GM21737 (cell line): ENCODE measurements at regions not wholly inside any gene's neighbourhood (a gene's known extent, or its start where the extent isn't known, plus 50 kb on each side); places are given as distances from the start of the nearest gene placed in this dataset.
"Not testable (repeated sequence)": the region's sequence is repeated elsewhere in the genome, so short reads cannot be mapped to it uniquely, and the experiment has no call there.

Experiments
- ATAC-seq: cut with Tn5 transposase; IDR thresholded peaks from one replicate; pipeline ENCODE4 v1.9.1; 2021; ENCODE audit warnings: mild to moderate bottlenecking, moderate library complexity; ENCODE audit not compliant: unreplicated experiment

DNA sequence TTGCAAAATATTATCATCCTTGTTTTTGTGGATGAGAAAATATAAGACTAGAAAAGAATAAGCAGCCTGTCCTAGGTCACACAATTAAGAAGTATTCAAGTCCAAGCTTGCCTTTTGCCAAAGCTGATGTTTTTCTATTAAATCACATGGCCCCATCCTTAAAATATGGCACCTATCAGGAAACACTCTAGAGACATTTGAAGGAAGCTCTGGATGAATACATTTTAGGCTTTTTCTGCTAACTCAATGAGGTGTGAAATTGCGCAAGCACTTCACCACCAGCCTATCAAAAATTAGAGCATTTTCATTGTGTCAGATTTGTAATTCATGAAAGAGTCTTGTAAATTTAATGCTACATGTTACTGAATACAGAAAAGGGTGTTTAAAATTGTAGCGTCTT lies 251.1 kb upstream of the MAD2L1 start:
- ATAC-seq: no peak

DNA sequence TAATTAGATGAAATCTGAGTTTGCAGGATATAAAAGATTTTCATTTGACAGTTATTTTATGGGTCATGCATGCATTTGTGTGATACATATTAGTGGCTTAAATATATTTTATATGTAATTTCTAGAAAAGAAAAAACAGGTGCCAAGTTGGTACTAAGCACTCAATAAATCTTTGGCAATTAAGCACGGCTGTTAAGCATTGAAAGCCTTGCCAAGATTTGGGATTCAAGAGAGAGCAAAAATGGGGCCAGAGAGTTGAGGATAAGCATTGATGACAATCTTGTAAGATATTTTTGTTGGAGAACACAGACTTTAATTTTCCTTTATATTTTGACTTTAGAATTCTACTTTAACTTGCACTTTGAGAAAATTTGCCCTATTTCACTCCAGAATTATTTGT lies 249.8 kb upstream of the MAD2L1 start:
- no peak for ATAC-seq

DNA sequence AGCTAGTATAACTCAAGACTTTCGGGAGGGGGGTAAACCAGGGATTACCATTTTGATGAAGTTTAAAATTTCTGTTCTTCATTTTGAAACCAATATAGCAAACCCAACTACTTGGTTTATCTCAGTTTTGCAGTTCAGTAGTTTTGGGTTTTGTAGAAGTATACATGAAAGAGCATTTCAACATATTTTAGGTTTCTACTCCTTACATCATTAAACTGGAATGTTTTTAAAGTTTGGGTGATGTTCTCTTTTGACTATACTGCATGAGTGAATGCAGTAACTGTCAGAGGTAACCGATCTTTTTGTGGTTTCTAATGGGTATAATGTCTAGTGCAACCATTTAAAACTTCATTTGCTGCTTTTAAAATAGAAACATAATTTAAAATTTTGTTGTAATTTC lies 248.3 kb upstream of the MAD2L1 start:
- ATAC-seq: no peak

DNA sequence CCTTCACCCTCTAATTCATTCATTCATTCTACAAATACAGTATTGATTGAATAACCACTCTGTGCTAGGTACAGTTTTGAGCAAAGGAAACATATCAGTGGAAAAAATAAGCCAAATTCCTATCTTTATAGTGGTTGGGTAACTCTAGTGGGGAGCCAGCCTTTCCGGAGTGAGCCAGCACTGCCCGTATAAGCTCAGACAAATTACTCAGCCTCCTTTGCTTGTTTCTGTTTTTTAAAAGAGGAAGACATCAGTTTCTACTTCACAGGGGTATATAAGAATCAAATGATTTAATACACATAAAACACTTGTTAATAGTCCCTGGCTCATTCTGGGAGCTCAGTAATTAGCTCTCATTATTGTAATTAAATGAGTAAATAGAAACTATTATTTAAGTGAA lies 238.2 kb upstream of the MAD2L1 start:
- ATAC-seq: no peak

DNA sequence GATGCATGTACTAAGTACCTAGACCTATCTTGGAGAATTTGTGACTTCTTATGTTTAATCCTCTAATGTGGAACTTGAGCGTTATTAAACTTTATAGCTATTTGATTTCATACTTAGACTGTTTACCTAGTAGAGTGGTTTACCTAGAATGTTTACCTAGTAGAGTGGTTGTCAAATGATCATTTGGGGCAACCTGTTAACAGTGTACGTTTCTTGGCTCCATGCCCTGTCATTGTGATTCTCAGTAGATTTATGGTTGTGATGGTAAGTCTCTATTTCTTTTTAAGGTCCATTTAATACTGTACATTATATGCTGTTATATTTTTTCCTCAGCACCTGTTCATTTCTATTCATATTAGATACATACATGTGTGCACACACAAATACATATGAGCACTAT lies 233.0 kb upstream of the MAD2L1 start:
- no peak for ATAC-seq

DNA sequence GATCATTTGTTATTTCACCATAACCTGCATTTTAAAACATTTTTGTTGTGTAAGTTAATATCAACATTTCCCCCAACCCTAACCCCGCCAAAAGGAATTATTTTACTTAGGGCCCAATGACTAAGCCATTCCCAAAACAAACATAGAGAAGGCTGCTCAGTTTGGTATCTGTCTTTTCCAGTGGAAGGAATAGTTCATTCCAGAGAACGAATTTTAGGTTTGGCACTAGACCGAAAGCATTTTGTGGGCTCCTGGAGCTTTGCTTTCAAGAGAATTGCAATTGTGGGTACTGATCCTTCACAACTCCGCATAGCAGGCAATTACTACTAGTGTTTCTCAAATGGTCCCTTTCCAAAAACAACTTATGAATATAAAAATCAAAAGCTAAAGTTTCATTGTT lies 226.7 kb upstream of the MAD2L1 start:
- ATAC-seq: no peak

DNA sequence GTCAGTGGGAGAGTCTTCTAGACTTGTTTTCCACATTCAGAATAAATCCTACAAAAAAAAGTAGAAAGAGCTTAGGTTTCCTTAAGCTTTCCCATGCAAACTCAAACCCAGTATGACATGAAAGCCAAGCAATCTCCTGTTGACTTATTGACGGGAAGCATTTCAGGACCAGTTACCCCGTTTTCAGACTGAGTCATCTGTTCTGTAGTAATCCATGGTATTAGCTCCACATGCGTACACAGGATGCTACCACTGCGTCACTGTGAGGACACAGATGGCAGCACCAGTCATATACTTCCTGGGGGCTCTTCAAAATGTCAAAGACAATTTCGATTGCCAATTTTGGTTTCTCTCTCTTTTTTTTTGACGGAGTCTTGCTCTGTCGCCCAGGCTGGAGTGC lies 224.9 kb upstream of the MAD2L1 start:
- ATAC-seq: no peak

DNA sequence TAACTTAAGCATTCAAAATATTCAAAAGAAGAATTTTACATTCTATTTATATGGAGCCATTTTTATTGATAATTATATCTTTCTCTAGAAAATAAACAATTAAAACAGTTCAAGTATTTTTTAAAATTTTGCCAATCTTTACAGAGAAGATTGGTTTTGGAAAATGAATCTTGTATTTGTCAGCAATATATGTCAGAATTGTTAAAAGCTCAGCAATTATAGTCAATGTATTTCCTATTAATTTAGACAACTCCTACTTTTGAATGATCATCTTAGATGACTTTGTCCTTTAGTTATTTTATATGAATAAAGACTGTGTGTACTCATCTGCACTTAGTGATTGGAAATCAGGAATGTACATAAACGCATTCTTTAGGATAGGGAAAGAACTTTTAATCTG lies 223.9 kb upstream of the MAD2L1 start:
- ATAC-seq: no peak

DNA sequence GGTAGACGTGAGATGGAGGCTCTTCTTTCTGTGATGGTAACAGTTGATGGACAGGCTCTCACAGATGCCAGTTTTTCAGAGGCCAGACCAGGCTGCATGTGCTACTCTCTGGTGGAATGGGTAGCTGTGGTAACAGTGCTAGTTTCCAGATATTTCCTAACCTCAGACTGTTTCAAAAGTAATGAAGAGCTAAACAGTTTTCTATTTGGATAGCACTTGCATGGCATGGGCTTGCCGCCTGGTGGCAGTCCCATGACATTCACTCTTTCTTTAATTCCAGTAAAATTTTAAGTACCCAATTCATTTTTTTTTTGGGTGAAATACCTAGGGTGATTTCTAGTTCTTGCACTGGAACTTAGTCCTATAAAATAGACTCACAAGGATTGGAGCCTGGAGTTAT lies 220.2 kb upstream of the MAD2L1 start:
- no peak for ATAC-seq

DNA sequence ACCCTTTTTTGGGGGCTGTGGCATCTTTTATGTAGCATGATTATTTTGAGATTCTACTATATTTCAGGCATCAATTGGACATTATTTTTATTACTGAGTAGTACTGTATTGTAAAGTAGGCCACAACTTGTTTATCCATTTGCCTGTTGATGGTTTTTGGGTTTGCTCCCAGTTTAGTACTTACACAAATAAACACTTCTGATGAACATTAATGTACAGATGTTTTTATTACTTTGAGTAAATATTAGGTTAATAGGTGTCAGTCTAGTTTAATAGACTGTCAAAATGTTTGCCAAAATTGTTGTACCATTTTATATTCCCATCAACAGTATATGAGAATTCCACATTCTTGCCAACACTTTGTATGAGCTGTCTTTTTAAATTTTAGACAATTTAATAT lies 214.9 kb upstream of the MAD2L1 start:
- ATAC-seq: no peak

DNA sequence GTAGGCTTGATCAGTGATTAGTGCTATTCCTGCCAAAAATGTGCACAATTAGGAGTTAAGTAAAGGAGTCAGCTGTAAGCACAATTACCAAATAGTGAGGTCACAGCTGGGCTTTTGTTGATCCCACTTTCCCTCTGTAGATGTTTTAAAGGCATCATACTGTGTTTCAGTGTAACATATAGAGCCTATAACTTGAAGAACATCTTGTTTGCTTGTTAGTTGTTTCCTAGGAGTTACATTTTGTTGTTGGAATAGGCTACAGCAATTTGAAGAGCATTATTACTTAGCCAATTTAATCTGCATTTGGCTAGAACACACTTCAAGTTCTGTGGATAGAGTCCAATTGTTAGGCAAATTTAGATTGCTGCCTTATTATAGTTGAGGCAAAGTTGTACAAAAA lies 210.7 kb upstream of the MAD2L1 start:
- ATAC-seq: no peak

DNA sequence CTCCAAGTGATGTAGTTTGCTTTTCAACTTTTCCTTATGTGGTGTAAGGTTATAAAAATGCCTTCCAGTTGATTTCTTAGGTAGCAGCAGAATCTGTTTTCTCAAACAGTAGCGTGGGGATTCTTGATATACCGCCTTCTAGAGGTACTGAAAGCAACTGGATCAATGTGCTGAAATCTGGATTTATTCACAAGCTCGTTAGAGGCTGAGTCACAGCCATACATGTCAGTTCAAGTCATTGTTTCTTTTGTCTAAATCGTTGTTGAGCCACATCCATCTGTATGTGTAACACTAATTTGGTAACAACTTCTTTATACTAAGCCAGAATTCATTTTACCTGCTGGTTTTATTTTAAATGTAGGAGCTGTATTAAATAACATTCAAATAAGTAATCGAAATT lies 200.0 kb upstream of the MAD2L1 start:
- no peak for ATAC-seq

DNA sequence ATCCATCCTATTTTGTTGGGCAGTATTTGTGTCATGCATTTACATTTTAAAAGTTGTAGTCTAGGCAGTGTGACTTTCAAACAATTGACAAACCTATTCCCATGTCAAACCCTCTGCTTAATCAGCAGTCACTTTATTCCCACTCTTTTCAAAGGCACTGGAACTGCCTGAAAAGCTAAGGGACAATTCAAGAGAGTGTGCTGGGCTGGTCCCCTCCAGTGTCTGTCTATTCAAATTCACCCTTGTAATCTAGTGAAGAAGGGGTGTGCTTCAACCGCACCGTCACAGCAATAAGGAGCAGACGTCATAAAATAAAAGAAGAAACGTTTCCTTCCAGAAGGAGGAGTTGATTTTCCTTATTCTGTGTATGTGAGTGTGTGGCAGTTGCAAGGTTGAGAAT lies 197.0 kb upstream of the MAD2L1 start:
- no peak for ATAC-seq

DNA sequence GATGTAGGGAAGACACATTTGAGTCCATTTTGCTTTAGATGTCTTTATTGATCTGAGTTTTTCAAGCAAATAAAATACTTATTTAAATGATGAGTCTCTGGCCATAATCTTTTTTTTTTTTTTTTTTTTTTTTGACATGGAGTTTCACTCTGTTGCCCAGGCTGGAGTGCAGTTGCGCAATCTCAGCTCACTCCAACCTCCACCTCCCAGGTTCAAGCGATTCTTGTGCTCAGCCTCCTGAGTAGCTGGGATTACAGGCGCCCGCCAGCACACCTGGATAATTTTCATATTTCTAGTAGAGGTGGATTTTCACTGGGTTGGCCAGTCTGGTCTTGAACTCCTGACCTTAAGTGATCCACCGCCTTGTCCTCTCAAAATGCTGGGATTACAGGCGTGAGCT lies 194.5 kb upstream of the MAD2L1 start:
- no peak for ATAC-seq

DNA sequence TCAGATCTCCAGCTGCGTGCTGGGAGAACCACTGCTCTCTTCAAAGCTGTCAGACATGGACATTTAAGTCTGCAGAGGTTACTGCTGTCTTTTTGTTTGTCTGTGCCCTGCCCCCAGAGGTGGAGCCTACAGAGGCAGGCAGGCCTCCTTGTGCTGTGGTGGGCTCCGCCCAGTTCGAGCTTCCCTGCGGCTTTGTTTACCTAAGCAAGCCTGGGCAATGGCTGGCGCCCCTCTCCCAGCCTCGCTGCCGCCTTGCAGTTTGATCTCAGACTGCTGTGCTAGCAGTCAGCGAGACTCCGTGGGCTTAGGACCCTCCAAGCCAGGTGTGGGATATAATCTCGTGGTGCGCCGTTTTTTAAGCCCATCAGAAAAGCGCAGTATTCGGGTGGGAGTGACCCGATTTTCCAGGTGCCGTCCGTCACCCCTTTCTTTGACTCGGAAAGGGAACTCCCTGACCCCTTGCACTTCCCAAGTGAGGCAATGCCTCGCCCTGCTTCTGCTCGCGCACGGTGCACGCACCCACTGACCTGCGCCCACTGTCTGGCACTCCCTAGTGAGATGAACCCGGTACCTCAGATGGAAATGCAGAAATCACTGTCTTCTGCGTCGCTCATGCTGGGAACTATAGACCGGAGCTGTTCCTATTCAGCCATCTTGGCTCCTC lies 189.6 kb upstream of the MAD2L1 start:
- not testable (repeated sequence) for ATAC-seq

DNA sequence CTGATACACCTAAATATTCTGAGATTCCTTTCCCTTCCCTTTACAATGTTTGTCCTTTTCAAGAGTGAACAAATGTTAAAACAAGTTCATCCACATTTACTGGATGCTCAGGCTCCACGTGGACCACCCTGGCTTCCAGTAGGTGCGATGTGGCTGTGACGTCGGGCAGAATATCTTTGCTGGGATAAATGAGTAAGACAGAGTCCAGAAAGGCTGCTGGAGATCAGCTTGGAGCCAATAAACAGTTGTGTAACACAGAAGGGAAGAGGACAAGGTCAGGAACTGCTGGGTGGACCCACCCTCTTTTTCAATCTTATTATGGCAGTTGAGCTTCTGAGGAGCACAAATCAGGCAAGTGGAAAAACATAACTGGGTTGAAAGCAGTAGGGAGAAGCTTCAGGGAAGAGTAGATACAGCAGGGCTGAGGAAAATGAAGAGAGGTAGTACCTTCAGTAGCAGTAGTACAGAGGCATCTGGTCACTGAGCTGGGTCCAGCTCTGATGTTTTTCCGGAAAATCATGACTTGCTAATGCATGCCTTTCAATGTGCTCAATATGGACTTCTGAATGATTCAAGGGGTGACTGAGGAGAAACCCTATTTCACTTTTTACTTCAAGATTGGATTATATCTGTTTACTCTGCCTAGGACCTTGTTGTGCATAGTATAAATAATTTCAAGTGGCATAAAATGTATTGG lies 171.8 kb upstream of the MAD2L1 start:
- ATAC-seq: no peak

DNA sequence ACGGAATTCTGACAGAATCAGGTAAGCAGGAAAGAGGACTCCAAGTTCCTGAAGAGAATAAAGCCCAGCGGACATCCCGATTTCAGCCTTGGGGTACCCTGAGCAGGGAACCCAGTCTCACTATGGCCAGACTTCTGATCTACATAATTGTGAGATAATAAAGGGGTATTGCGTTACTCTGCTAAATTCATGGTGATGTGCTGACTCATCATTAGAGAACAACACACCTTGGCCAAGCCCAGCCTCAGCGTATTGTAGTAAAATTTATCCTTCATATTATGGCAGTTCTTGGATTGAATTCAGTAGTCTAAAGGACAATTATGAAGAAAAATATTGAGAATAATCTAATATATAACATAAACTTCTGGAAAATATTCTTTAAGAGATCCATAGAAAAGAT lies 170.2 kb upstream of the MAD2L1 start:
- ATAC-seq: no peak

DNA sequence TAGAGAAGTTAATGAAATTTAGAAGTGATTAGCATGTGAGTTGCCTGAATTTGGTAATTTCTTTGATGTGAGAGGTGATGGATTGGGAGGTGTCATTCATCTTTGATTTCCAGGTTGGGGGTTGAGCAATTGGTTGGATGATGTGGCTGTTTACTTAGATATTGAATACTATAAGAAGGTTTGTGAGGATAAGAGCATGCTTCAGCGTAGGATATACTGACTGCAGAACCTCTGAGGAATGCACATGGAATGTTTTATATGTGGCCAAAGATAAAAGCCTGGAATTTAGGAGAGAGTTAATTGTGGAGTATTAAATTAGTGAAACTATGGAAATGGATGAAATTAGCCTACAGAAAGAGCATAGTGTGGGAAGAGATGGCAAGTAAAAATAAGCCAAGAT lies 165.4 kb upstream of the MAD2L1 start:
- no peak for ATAC-seq

DNA sequence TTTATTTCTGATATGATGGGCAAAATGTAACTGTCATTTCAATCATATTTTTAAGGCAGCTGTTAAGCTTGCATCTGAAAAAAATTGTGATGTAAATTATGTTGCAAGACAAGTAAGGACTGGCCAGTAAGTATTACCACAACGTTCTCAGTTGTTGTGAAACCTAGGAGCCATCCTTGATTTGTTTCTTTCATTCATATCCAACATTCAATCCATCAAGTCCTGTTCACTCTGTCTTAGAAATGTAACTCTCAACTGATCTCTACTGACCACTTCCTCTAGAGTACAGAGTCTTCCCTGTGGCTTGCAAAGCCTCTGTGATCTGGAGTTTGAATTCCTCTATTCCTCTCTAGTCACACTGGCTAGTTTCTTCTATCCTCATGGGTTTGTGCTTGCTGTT lies 161.4 kb upstream of the MAD2L1 start:
- ATAC-seq: no peak

DNA sequence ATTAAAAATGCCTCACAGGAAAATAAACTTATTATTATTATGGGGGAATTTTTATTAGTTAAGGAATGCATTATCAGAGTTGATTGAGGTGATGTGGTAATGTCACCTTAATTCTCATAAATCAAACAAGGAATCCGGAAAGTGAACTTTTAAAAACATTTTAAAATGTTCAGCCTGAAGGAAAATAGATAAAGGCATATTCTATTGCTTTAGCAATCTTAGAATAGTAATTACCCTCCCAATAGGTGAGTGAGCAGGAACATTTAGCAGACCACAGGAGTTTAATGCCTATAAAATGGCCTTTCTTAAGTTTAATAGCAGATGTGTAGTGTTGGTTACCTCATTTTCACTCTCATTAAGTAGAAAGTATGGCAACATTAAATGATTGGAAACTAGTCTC lies 160.9 kb upstream of the MAD2L1 start:
- ATAC-seq: no peak

DNA sequence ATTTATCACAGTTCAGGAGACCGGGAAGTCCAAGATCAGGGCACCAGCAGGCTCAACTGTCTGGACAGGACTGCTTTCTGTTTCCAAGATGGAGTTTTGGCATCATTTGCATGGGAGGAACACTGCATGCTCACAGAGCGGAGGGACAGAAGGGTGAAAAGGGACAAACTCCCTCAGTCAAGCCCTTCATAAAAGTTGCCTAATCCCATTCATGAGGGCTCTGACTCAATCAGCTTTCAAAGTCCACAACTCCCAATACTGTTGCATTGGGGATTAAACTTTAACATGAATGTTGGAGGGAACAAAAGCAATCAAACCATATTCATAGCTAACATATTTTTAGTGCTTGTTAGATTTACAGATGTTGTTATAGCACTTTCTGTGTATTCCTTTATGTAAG lies 158.9 kb upstream of the MAD2L1 start:
- no peak for ATAC-seq

DNA sequence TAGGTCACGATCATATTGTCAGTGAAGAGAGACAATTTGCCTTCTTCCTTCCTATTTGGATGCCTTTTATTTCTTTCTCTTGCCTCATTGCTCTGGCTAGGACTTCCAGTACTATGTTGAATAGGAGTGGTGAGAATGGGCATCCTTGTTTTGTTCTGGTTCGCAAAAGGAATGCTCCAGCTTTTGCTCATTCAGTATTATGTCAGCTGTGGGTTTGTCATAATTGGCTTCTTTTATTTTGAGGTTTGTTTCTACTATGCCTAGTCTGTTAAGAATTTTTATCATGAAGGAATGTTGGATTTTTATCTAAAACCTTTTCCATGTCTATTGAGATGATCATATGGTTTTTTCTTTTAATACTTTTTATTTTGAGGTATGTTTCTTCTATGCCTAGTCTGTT lies 152.3 kb upstream of the MAD2L1 start:
- no peak for ATAC-seq

DNA sequence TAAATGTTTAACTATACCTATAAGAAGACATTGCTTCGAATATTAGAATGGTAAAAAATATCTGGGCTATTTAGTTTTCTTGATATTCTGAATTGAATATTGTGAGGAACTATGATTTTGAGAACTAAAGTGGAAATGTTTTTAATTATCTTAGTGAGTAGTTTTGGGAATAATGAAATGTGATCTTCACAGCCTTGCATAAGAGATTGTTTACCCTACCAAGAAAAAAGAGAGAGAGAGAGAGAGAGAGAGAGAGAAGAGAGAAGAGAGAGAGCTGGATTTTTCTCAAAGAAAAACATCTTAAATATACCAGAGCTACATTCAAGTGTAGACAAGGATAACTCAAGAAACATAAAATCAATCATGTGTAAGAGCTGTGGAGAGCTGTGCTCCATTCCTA lies 148.7 kb upstream of the MAD2L1 start:
- ATAC-seq: no peak
